Dedifferentiated amniotic fluid mesenchymal stem cell (primary cell): ENCODE measurements at regions not wholly inside any gene's neighbourhood (a gene's known extent, or its start where the extent isn't known, plus 50 kb on each side); places are given as distances from the start of the nearest gene placed in this dataset.

Experiments used
- DNase-seq: peaks from one replicate; pipeline ENCODE4 v3.0.0-alpha.2; 2016; ENCODE audit errors: extremely low spot score

- no peak for DNase-seq
Observed at GRCh38 chr2:47236503-47237215, 60.3 kb upstream of the CALM2 start.

GRCh38 chr2:47235132-47235531 is 58.8 kb upstream of the CALM2 start:
- DNase-seq, result no peak

- DNase-seq, result no peak
Observed at GRCh38 chr2:47234456-47234855, 58.1 kb upstream of the CALM2 start.

- no peak for DNase-seq
Observed at GRCh38 chr2:47232738-47233415, 56.6 kb upstream of the CALM2 start.

GRCh38 chr2:47230418-47230817 is 54.1 kb upstream of the CALM2 start:
- DNase-seq, result no peak

GRCh38 chr2:47227532-47228279 is 51.4 kb upstream of the CALM2 start:
- DNase-seq, result no peak

- DNase-seq, result no peak
Observed at GRCh38 chr2:47226923-47227220, 50.6 kb upstream of the CALM2 start.

GRCh38 chr2:47226132-47226922 is 50.0 kb upstream of the CALM2 start:
- DNase-seq, result no peak
